Neuronal stem cell (in vitro differentiated cells): ENCODE measurements at regions not wholly inside any gene's neighbourhood (a gene's known extent, or its start where the extent isn't known, plus 50 kb on each side); places are given as distances from the start of the nearest gene placed in this dataset.

Experiments
- DNase-seq: peaks from one replicate; pipeline ENCODE4 v3.0.0-alpha.2; 2013; ENCODE audit warnings: low spot score
- H2AFZ ChIP-seq: one replicate; pipeline ENCODE4 v1.6.1; 2013; ENCODE audit warnings: mild to moderate bottlenecking, low read length, inconsistent platforms
- H2AK5ac ChIP-seq: 2 replicates; pipeline ENCODE4 v1.6.1; 2013; ENCODE audit warnings: low read depth, mild to moderate bottlenecking, inconsistent platforms, low read length, moderate library complexity, mixed read lengths
- H2BK120ac ChIP-seq: 2 replicates; pipeline ENCODE4 v1.6.1; 2013; ENCODE audit warnings: low read depth, mild to moderate bottlenecking, inconsistent platforms, low read length, moderate library complexity, mixed read lengths
- H2BK12ac ChIP-seq: one replicate; pipeline ENCODE4 v1.6.1; 2013; ENCODE audit warnings: low read length, inconsistent platforms
- H2BK15ac ChIP-seq: 2 replicates; pipeline ENCODE4 v1.6.1; 2013; ENCODE audit warnings: mild to moderate bottlenecking, low read length, inconsistent platforms, mixed read lengths
- H2BK5ac ChIP-seq: one replicate; pipeline ENCODE4 v1.6.1; 2013; ENCODE audit warnings: inconsistent platforms, mild to moderate bottlenecking, low read length, moderate library complexity
- H3K14ac ChIP-seq: one replicate; pipeline ENCODE4 v1.6.1; 2013; ENCODE audit warnings: low read length, inconsistent platforms
- H3K18ac ChIP-seq: 2 replicates; pipeline ENCODE4 v1.6.1; 2013; ENCODE audit warnings: low read length, inconsistent platforms
- H3K23ac ChIP-seq: 2 replicates; pipeline ENCODE4 v1.6.1; 2013; ENCODE audit warnings: low read depth, mild to moderate bottlenecking, mixed read lengths, low read length, inconsistent platforms; ENCODE audit not compliant: poor library complexity
- H3K27ac ChIP-seq: replicated peaks from 3 replicates; pipeline ENCODE4 v1.5.1; 2013; ENCODE audit warnings: low read length, inconsistent platforms
- H3K27me3 ChIP-seq, 3 experiments: 2 replicates each; pipeline ENCODE4 v1.6.1; 2013; ENCODE audit warnings: low read length in 3 of 3, mild to moderate bottlenecking in 2 of 3, inconsistent platforms in 1 of 3, low read depth in 1 of 3, mixed read lengths in 1 of 3, moderate library complexity in 1 of 3; ENCODE audit not compliant: control insufficient read depth in 3 of 3, insufficient read depth in 3 of 3
- H3K36me3 ChIP-seq, 2 donors: replicated peaks in 1 of 2; 2 replicates each; pipeline ENCODE4 v1.6.1; 2013; ENCODE audit warnings: low read length in 2 of 2; ENCODE audit not compliant: control insufficient read depth in 2 of 2, insufficient read depth in 2 of 2
- H3K4ac ChIP-seq: 2 replicates; pipeline ENCODE4 v1.6.1; 2013; ENCODE audit warnings: inconsistent platforms, mild to moderate bottlenecking, low read length, moderate library complexity
- H3K4me1 ChIP-seq, 2 donors: 1 replicate in 1 of 2; 2 replicates in 1 of 2; pipeline ENCODE4 v1.6.1; 2013; ENCODE audit warnings: low read length in 2 of 2, low read depth in 1 of 2; ENCODE audit not compliant: control insufficient read depth in 2 of 2, insufficient read depth in 1 of 2
- H3K4me2 ChIP-seq: one replicate; pipeline ENCODE4 v1.6.1; 2013; ENCODE audit warnings: mild to moderate bottlenecking, low read length, inconsistent platforms; ENCODE audit not compliant: insufficient read depth, poor library complexity, severe bottlenecking
- H3K4me3 ChIP-seq, 2 donors: 2 replicates each; pipeline ENCODE4 v1.5.1; 2013; ENCODE audit warnings: low read length in 2 of 2, mild to moderate bottlenecking in 2 of 2, inconsistent platforms in 1 of 2, moderate library complexity in 1 of 2
- H3K79me1 ChIP-seq: one replicate; pipeline ENCODE4 v1.6.1; 2013; ENCODE audit warnings: low read depth, mild to moderate bottlenecking, inconsistent platforms, low read length, moderate library complexity
- H3K9ac ChIP-seq: one replicate; pipeline ENCODE4 v1.6.1; 2013; ENCODE audit warnings: mild to moderate bottlenecking, low read depth, low read length, inconsistent platforms; ENCODE audit not compliant: poor library complexity
- H3K9me3 ChIP-seq, 2 donors: replicated peaks in 1 of 2; 2 replicates each; pipeline versions ENCODE3 to v1.6.1; 2013; ENCODE audit warnings: low read length in 2 of 2, mild to moderate bottlenecking in 2 of 2, inconsistent platforms in 1 of 2, low read depth in 1 of 2, mixed read lengths in 1 of 2, moderate library complexity in 1 of 2; ENCODE audit not compliant: control insufficient read depth in 2 of 2, insufficient read depth in 1 of 2
- H4K8ac ChIP-seq: one replicate; pipeline ENCODE4 v1.6.1; 2013; ENCODE audit warnings: low read depth, mild to moderate bottlenecking, inconsistent platforms, low read length, moderate library complexity
- H4K91ac ChIP-seq: one replicate; pipeline ENCODE4 v1.6.1; 2013; ENCODE audit warnings: low read length, low read depth, mild to moderate bottlenecking, inconsistent platforms; ENCODE audit not compliant: poor library complexity
- WGBS, 2 donors: extraction: QIAGEN DNeasy Blood & Tissue Kit; methylation state at CpG; one replicate each; pipeline ENCODE4 v1.1.7; 2013; ENCODE audit warnings: missing lambda C conversion rate in 2 of 2, mixed read lengths in 1 of 2; ENCODE audit not compliant: insufficient read length in 2 of 2, insufficient replicate concordance in 1 of 2; ENCODE audit errors: extremely low coverage in 2 of 2; 5-methylcytosine and 5-hydroxymethylcytosine counted together

- no peak overlapping the region for H4K91ac ChIP-seq
- H3K9me3 ChIP-seq = peaks cover 0 to 12% of the 10 kb centered on the region in 2 donors
- no peak overlapping the region for H2AFZ ChIP-seq
- no peak overlapping the region for H4K8ac ChIP-seq
- no peak overlapping the region for H3K9ac ChIP-seq
- no peaks in the 10 kb centered on the region for H3K4me1 ChIP-seq
- no peak overlapping the region for H2AK5ac ChIP-seq
- H3K4ac ChIP-seq = no peak overlapping the region
- no peak overlapping the region for H3K23ac ChIP-seq
- no peak overlapping the region for H2BK15ac ChIP-seq
- no peak overlapping the region for H3K14ac ChIP-seq
- H2BK120ac ChIP-seq = no peak overlapping the region
- H2BK5ac ChIP-seq = no peak overlapping the region
- H3K79me1 ChIP-seq = no peaks in the 10 kb centered on the region
- no peak overlapping the region for H3K4me3 ChIP-seq
- H3K18ac ChIP-seq = no peak overlapping the region
- no peak overlapping the region for H3K4me2 ChIP-seq
- no peak overlapping the region for H2BK12ac ChIP-seq
- no peaks in the 10 kb centered on the region for H3K36me3 ChIP-seq
- H3K27ac ChIP-seq = no peak overlapping the region
- no CpG with 5 or more reads among the region's 13 CpGs for WGBS, 2 donors
- no peaks in the 10 kb centered on the region for H3K27me3 ChIP-seq
- no peak for DNase-seq
These were observed 118.1 kb downstream of the GLRX3 start for GRCh38 chr10:130254243-130254642.

GRCh38 chr10:130254662-130255061, 118.5 kb downstream of the GLRX3 start:
- Histone ChIP-seq H2BK12ac (no peak overlapping the region), H2BK120ac (no peak overlapping the region), H3K9me3 (peaks cover 0 to 14% of the 10 kb centered on the region in 2 donors), H3K79me1 (no peaks in the 10 kb centered on the region), H3K4me1 (no peaks in the 10 kb centered on the region), H3K4me2 (no peak overlapping the region), H3K23ac (no peak overlapping the region), H3K9ac (no peak overlapping the region), H2AFZ (no peak overlapping the region), H3K4ac (no peak overlapping the region), H3K14ac (no peak overlapping the region), H2BK5ac (no peak overlapping the region), H3K4me3 (no peak overlapping the region), H3K18ac (no peak overlapping the region), H2AK5ac (no peak overlapping the region), H3K36me3 (no peaks in the 10 kb centered on the region), H3K27me3 (no peaks in the 10 kb centered on the region), H4K91ac (no peak overlapping the region), H2BK15ac (no peak overlapping the region), H4K8ac (no peak overlapping the region), H3K27ac (no peak overlapping the region)
- WGBS, 2 donors = no CpG with 5 or more reads among the region's 5 CpGs
- DNase-seq = no peak

- WGBS, 2 donors = no CpG with 5 or more reads among the region's 5 CpGs
- DNase-seq = no peak
These were observed 119.6 kb downstream of the GLRX3 start for GRCh38 chr10:130255777-130256176.

GRCh38 chr10:130257897-130258296, 121.7 kb downstream of the GLRX3 start:
- Histone ChIP-seq H2BK120ac (no peak overlapping the region), H3K79me1 (no peaks in the 10 kb centered on the region), H2BK15ac (no peak overlapping the region), H3K9ac (no peak overlapping the region), H3K36me3 (no peaks in the 10 kb centered on the region), H2BK5ac (no peak overlapping the region), H4K91ac (no peak overlapping the region), H3K9me3 (peaks cover 0 to 11% of the 10 kb centered on the region in 2 donors), H3K4me1 (no peaks in the 10 kb centered on the region), H3K4me2 (no peak overlapping the region), H3K4ac (no peak overlapping the region), H3K18ac (no peak overlapping the region), H3K27me3 (no peaks in the 10 kb centered on the region), H2BK12ac (no peak overlapping the region), H4K8ac (no peak overlapping the region), H3K23ac (no peak overlapping the region), H3K27ac (no peak overlapping the region), H3K4me3 (no peak overlapping the region), H3K14ac (no peak overlapping the region), H2AFZ (no peak overlapping the region), H2AK5ac (no peak overlapping the region)
- DNase-seq = no peak
- WGBS, 2 donors = no CpG with 5 or more reads among the region's 7 CpGs

More at GRCh38 chr10:130255777-130256176, 119.6 kb downstream of the GLRX3 start:
- Histone ChIP-seq H2AFZ (no peak overlapping the region), H3K27ac (no peak overlapping the region), H3K4ac (no peak overlapping the region), H3K36me3 (no peaks in the 10 kb centered on the region), H3K79me1 (no peaks in the 10 kb centered on the region), H2AK5ac (no peak overlapping the region), H4K8ac (no peak overlapping the region), H3K9me3 (peaks cover 0 to 14% of the 10 kb centered on the region in 2 donors), H3K4me2 (no peak overlapping the region), H3K4me1 (no peaks in the 10 kb centered on the region), H3K18ac (no peak overlapping the region), H3K23ac (no peak overlapping the region), H2BK12ac (no peak overlapping the region), H2BK120ac (no peak overlapping the region), H3K4me3 (no peak overlapping the region), H2BK15ac (no peak overlapping the region), H3K9ac (no peak overlapping the region), H3K14ac (no peak overlapping the region), H4K91ac (no peak overlapping the region), H2BK5ac (no peak overlapping the region), H3K27me3 (no peaks in the 10 kb centered on the region)
